Heart left ventricle (tissue), 13 donors: ENCODE measurements at regions not wholly inside any gene's neighbourhood (a gene's known extent, or its start where the extent isn't known, plus 50 kb on each side); places are given as distances from the start of the nearest gene placed in this dataset.

Source experiments
- POLR2A ChIP-seq, 2 donors: fragments of 450-650 bp; IDR thresholded peaks; one replicate each; pipeline ENCODE4 v1.6.1; 2017; ENCODE audit warnings: antibody characterized with exemption in 2 of 2, mild to moderate bottlenecking in 2 of 2, moderate library complexity in 2 of 2
- TF ChIP-seq, protein P1 (sequence below), 12 donors: fragments of 200-600 bp; sonication (generic) in 4 of 12; IDR thresholded peaks; one replicate each; pipeline versions ENCODE4 v1.5.0 to v1.8.0; 2018 to 2022; ENCODE audit warnings: antibody characterized with exemption in 12 of 12, mild to moderate bottlenecking in 5 of 12
- donor health status: ischemic (EF 13 %, LVEDD 7.1; RV severe dilation, severe dysfunction).
- donor health status: DM: no; HTN: yes; CAD: no.
- donor health status: DM: no; HTN: no; CAD: no.
- donor health status: ischemic (EF 25% LVEDD 6.9; RV normal size, moderate dysfunction).
- donor health status: ischemic (EF 25% LVEDD 5.7; RV mildly dilated, moderate dysfunction).
- donor health status: ischemic (EF 35%, LVEDD 5.7; RV mildly dilated, moderate dysfunction).
- donor health status: nonischemic (EF 11% LVEDD 7.7; RV severe dilation, severe dysfunction).
- donor health status: DM: yes; HTN: yes; CAD: no.
- donor health status: PGD.
- donor health status: ischemic (EF 29% LVEDD 5.4; RV normal size, mild dysfunction).
- donor health status: nonischemic (EF 23%, LVEDD 6.1; RV moderate dilation, normal function).

- TF ChIP-seq, protein P1, sequence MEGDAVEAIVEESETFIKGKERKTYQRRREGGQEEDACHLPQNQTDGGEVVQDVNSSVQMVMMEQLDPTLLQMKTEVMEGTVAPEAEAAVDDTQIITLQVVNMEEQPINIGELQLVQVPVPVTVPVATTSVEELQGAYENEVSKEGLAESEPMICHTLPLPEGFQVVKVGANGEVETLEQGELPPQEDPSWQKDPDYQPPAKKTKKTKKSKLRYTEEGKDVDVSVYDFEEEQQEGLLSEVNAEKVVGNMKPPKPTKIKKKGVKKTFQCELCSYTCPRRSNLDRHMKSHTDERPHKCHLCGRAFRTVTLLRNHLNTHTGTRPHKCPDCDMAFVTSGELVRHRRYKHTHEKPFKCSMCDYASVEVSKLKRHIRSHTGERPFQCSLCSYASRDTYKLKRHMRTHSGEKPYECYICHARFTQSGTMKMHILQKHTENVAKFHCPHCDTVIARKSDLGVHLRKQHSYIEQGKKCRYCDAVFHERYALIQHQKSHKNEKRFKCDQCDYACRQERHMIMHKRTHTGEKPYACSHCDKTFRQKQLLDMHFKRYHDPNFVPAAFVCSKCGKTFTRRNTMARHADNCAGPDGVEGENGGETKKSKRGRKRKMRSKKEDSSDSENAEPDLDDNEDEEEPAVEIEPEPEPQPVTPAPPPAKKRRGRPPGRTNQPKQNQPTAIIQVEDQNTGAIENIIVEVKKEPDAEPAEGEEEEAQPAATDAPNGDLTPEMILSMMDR (IDR thresholded peaks at IDR 0.05): no peak
- TF ChIP-seq POLR2A (IDR thresholded peaks at IDR 0.05): no peak
Measured at GRCh38 chr6:115485400-115485799, 575.3 kb downstream of the FRK start.
